IPS DF 6.9 (cell line): ENCODE measurements at regions not wholly inside any gene's neighbourhood (a gene's known extent, or its start where the extent isn't known, plus 50 kb on each side); places are given as distances from the start of the nearest gene placed in this dataset.

Experiments used
- DNase-seq: peaks from one replicate; pipeline ENCODE4 v3.0.0-alpha.2; 2013; ENCODE audit warnings: low read depth, low spot score
- H3K27ac ChIP-seq: one replicate; pipeline ENCODE4 v1.5.1; 2013; ENCODE audit warnings: low read length, control low read depth
- H3K27me3 ChIP-seq: 2 replicates; pipeline ENCODE4 v1.6.1; 2013; ENCODE audit warnings: mild to moderate bottlenecking, low read length; ENCODE audit not compliant: control insufficient read depth, insufficient read depth
- H3K36me3 ChIP-seq: 2 replicates; pipeline ENCODE4 v1.6.1; 2013; ENCODE audit warnings: low read length; ENCODE audit not compliant: control insufficient read depth, insufficient read depth
- H3K4me1 ChIP-seq: 2 replicates; pipeline ENCODE4 v1.6.1; 2013; ENCODE audit warnings: low read length; ENCODE audit not compliant: control insufficient read depth, insufficient read depth
- H3K4me3 ChIP-seq: 2 replicates; pipeline ENCODE4 v1.5.1; 2013; ENCODE audit warnings: mild to moderate bottlenecking, low read length
- H3K9me3 ChIP-seq: 2 replicates; pipeline ENCODE4 v1.6.1; 2013; ENCODE audit warnings: low read length, inconsistent platforms; ENCODE audit not compliant: control insufficient read depth, insufficient read depth
- WGBS: extraction: QIAGEN DNeasy Blood & Tissue Kit; methylation state at CpG from one replicate; pipeline ENCODE4 v1.1.7; 2013; ENCODE audit warnings: mixed read lengths, missing lambda C conversion rate; ENCODE audit not compliant: insufficient read length, insufficient coverage; 5-methylcytosine and 5-hydroxymethylcytosine counted together

DNA sequence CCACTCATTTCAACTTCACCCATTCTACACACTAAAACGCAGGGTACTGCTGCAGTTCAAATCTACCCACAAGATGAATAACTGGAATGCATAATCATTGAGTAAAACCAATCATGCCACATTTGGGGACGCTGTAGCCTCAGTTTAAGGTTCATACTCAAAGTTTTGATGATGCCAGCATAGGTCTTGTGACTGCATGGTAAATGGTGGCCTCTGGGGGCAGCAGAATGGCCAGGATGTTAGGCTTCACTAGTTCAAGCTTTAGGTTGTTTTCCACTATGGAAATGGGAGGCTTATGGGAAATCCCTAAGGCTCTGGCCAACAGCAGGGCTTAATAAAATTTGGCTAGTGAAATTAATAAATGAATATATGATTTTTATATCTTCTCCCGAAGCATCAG lies 104.3 kb upstream of the TSC22D2 start:
- no peaks in the 10 kb centered on the region for H3K9me3 ChIP-seq
- no peaks in the 10 kb centered on the region for H3K36me3 ChIP-seq
- no peak overlapping the region for H3K27ac ChIP-seq
- no peaks in the 10 kb centered on the region for H3K4me1 ChIP-seq
- no peaks in the 10 kb centered on the region for H3K27me3 ChIP-seq
- WGBS: no CpG with 5 or more reads among the region's 3 CpGs
- no peak for DNase-seq
- no peak overlapping the region for H3K4me3 ChIP-seq

- H3K27me3 ChIP-seq: no peaks in the 10 kb centered on the region
- H3K9me3 ChIP-seq: no peaks in the 10 kb centered on the region
- H3K27ac ChIP-seq: no peak overlapping the region
- H3K4me3 ChIP-seq: no peak overlapping the region
- no peak for DNase-seq
- H3K36me3 ChIP-seq: no peaks in the 10 kb centered on the region
- H3K4me1 ChIP-seq: peaks cover 2% of the 10 kb centered on the region; the same call in 1 of the 2 replicates
Measured at GRCh38 chr3:150302246-150302645, 105.9 kb upstream of the TSC22D2 start.

GRCh38 chr3:150300852-150301517 lies 107.1 kb upstream of the TSC22D2 start:
- no peaks in the 10 kb centered on the region for H3K9me3 ChIP-seq
- no CpG with 5 or more reads among the region's 8 CpGs for WGBS
- H3K36me3 ChIP-seq: no peaks in the 10 kb centered on the region
- H3K4me1 ChIP-seq: peaks cover 2% of the 10 kb centered on the region; the same call in 1 of the 2 replicates
- no peak overlapping the region for H3K4me3 ChIP-seq
- no peak overlapping the region for H3K27ac ChIP-seq
- H3K27me3 ChIP-seq: no peaks in the 10 kb centered on the region
- no peak for DNase-seq

GRCh38 chr3:150300388-150300787 lies 107.7 kb upstream of the TSC22D2 start:
- no peaks in the 10 kb centered on the region for H3K9me3 ChIP-seq
- no peak overlapping the region for H3K4me3 ChIP-seq
- peaks cover 2% of the 10 kb centered on the region; the same call in 1 of the 2 replicates for H3K4me1 ChIP-seq
- H3K36me3 ChIP-seq: no peaks in the 10 kb centered on the region
- no CpG with 5 or more reads among the region's 2 CpGs for WGBS
- H3K27ac ChIP-seq: no peak overlapping the region
- no peaks in the 10 kb centered on the region for H3K27me3 ChIP-seq
- DNase-seq: no peak

DNA sequence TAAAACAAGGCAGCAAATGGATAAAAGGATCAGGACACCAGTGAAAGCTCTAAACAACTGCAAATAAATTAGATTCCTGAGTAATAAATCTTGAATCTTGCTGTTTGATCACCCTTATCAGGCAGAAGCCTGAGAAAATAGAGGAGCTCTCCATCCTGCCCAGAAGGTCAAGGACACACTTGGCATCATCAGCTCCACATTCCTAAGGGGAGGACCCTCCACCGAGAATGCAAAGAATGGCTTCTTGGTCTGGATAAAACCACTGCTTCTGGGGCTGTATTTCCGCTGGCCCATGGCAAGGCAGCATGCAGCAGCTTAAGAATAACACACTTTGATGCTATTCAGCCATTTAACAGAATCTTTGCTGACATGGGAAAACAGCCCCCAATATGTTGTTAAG lies 108.9 kb upstream of the TSC22D2 start:
- Histone ChIP-seq H3K9me3 (no peaks in the 10 kb centered on the region), H3K27me3 (no peaks in the 10 kb centered on the region), H3K4me3 (no peak overlapping the region), H3K4me1 (peaks cover 2% of the 10 kb centered on the region; the same call in 1 of the 2 replicates), H3K27ac (no peak overlapping the region), H3K36me3 (no peaks in the 10 kb centered on the region)
- no peak for DNase-seq
- WGBS: no CpG with 5 or more reads among the region's 2 CpGs

GRCh38 chr3:150296966-150297365 lies 111.1 kb upstream of the TSC22D2 start:
- WGBS: no CpG with 5 or more reads among the region's 3 CpGs
- Histone ChIP-seq H3K4me3 (no peak overlapping the region), H3K36me3 (no peaks in the 10 kb centered on the region), H3K27me3 (no peaks in the 10 kb centered on the region), H3K9me3 (no peaks in the 10 kb centered on the region), H3K4me1 (peaks cover 2% of the 10 kb centered on the region; the same call in 1 of the 2 replicates), H3K27ac (no peak overlapping the region)
- DNase-seq: no peak

DNA sequence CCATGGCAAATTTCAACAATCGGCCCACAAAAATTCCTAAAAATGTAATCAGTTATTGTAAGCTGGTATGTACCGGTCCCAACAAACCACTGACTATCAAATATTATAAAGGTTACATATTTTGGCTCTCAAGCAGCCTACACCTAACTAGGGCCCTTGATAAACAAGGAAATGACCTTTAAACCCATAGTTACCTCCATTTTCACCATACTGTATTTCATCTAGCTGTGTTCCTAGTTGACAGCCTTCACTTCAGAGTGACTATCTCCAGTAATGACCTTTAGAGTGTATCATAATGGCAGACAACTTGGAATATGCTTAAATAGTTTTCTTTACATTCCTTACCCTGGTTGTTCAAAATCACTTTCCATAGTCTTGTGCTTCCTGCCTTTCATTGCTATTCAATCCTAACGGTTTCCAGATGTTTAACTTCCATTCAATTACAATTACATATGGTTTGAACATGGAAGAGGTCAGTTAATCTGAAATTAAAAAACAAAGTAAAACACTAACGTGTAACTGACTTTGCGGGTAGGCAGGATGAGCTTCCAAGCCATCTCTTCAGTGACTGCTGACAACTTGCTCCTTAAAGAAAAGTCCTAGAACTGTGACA lies 111.9 kb upstream of the TSC22D2 start:
- WGBS: no CpG with 5 or more reads among the region's 5 CpGs
- Histone ChIP-seq H3K36me3 (no peaks in the 10 kb centered on the region), H3K4me3 (no peak overlapping the region), H3K9me3 (no peaks in the 10 kb centered on the region), H3K27me3 (no peaks in the 10 kb centered on the region), H3K27ac (no peak overlapping the region), H3K4me1 (peaks cover 2% of the 10 kb centered on the region; the same call in 1 of the 2 replicates)
- no peak for DNase-seq

DNA sequence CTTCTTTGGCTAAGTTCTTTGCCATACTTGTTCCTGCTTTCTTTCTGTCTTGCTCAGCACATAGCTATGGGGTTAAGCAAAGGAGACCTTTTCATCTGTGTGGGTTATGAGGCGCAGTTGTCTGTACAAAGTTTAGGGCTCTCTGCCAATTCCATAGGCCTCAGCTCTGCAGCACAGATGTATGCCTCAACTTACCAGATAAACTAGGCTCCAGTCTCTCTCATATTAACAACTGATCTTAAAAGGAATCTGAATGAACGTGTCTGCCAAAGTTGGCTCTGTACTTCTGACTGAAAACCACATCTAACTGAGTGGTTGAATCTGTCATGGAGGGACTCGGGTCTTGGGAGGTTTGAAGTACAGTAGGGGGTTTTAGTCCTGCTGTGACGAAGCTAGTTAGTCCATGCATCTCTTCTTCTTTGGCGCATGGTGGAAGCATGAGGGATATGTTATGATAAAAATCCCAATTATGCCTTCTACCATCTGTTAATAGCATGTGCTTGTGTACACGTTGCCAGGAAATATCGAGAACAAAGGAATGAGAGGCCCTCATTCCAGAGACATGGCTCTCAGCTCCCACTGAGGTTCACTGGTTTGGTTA lies 114.6 kb upstream of the TSC22D2 start:
- no peaks in the 10 kb centered on the region for H3K9me3 ChIP-seq
- no peaks in the 10 kb centered on the region for H3K36me3 ChIP-seq
- no peak for DNase-seq
- H3K27me3 ChIP-seq: no peaks in the 10 kb centered on the region
- no CpG with 5 or more reads among the region's 7 CpGs for WGBS
- H3K4me1 ChIP-seq: peaks cover 2% of the 10 kb centered on the region; the same call in 1 of the 2 replicates
- H3K4me3 ChIP-seq: no peak overlapping the region
- no peak overlapping the region for H3K27ac ChIP-seq

- H3K36me3 ChIP-seq: no peaks in the 10 kb centered on the region
- no peak for DNase-seq
- no peak overlapping the region for H3K27ac ChIP-seq
- no peaks in the 10 kb centered on the region for H3K27me3 ChIP-seq
- peaks cover 2% of the 10 kb centered on the region; the same call in 1 of the 2 replicates for H3K4me1 ChIP-seq
- no peaks in the 10 kb centered on the region for H3K9me3 ChIP-seq
- WGBS: no CpG with 5 or more reads among the region's 4 CpGs
- H3K4me3 ChIP-seq: no peak overlapping the region
Measured at GRCh38 chr3:150292891-150293290, 115.2 kb upstream of the TSC22D2 start.

GRCh38 chr3:150291515-150291914 lies 116.6 kb upstream of the TSC22D2 start:
- H3K27ac ChIP-seq: no peak overlapping the region
- H3K4me1 ChIP-seq: no peaks in the 10 kb centered on the region
- no peaks in the 10 kb centered on the region for H3K36me3 ChIP-seq
- DNase-seq: no peak
- H3K9me3 ChIP-seq: no peaks in the 10 kb centered on the region
- no peak overlapping the region for H3K4me3 ChIP-seq
- no peaks in the 10 kb centered on the region for H3K27me3 ChIP-seq
